Fibroblast of gingiva (primary cell): ENCODE measurements at regions not wholly inside any gene's neighbourhood (a gene's known extent, or its start where the extent isn't known, plus 50 kb on each side); places are given as distances from the start of the nearest gene placed in this dataset.
"Not testable (repeated sequence)": the region's sequence is repeated elsewhere in the genome, so short reads cannot be mapped to it uniquely, and the experiment has no call there.

Experiments used
- DNase-seq: peaks from one replicate; pipeline ENCODE4 v3.0.0-alpha.2; 2011; ENCODE audit warnings: low read depth

DNA sequence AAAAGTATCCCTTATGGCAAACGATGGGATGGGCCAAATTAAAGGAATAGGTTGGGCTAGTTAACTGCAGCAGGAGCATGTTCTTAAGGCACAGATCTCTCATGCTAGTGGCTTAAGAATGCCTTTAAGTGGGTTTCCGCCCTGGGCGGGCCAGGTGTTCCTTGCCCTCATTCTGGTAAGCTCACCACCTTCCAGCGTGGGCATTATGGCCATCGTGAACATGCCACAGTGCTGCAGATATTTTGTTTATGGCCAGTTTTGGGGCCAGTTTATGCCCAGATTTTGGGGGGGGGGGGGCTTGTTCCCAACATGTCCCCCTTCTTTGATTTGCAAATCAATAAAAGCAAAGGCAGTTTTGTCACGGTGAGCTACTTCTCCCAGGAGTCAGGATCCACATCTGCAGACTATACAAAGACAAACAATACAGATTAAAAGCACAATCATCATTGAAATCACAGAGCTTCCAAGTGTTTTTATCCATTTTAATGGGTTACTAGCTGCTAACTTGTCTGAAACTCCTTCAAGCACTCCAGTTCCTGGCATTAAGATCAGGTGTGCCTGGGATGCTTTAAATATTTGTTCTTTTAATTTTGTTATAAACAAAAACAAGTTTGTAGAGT lies 563.3 kb upstream of the MBL2 start:
- not testable (repeated sequence) for DNase-seq

DNA sequence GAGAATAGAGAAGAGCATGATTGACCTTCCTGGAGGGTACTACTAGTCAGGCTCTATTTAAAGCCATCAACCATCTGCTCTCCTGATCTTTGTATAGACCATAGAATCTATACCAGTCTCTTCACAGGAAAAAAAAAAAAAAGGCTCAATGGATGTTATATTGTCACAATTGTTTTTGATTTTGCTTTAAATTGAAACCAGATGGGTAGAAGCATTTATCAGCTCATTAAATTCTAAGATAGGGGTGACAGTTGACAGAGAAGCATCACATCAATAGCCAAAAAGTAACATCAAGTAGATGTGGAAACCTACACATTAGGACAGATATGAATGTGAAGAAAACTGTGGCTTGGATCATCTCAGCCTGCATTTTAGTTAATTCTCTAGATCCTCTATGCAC lies 558.9 kb upstream of the MBL2 start:
- no peak for DNase-seq

DNA sequence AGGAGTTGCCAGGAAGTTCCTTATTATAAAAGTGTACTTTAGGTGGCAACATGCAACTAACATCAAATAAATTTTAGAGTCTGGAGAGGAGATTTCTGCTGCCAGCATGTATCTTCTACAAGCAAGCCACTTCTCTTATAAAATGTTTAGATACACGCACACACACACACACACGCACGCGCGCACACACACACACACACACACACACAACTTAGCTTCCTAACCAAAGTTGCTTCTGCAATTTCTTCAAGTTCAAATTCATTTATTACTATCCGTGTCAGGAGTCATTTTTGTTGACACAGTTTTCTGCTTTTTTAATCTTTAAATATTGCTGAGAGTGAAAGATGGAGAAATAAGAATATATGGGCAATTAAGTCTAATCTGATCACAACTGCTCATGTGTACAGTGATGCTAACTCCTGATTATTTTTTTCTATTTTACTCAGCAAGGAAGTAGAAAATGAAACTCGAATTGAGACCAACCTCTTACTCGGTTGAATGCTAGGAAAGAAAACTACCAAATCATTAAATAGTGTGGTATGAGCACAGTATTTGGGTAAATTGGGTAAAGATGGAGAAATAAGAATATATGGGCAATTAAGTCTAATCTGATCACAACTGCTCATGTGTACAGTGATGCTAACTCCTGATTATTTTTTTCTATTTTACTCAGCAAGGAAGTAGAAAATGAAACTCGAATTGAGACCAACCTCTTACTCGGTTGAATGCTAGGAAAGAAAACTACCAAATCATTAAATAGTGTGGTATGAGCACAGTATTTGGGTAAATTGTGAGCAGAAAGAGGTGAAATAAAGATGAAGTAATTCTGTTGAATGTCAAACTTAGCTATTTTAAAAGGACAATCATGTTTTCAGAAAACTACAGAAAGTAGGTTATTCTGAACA lies 554.1 kb upstream of the MBL2 start:
- DNase-seq, result not testable (repeated sequence)

DNA sequence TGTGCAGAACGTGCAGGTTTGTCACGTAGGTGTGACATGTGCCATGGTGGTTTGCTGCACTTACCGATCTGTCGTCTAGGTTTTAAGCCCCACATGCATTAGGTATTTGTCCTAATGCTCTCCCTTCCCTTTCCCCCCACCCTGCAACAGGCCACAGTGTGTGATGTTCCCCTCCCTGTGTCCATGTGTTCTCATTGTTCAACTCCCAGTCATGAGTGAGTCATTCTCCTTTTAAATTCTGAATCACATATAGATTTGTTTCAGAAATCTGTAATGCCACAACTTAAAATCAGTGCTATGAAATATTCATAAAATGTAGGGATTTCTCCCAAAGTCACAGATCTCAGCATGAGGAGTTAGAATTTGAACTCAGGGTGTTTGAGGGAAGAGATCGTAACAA lies 552.5 kb upstream of the MBL2 start:
- no peak for DNase-seq

DNA sequence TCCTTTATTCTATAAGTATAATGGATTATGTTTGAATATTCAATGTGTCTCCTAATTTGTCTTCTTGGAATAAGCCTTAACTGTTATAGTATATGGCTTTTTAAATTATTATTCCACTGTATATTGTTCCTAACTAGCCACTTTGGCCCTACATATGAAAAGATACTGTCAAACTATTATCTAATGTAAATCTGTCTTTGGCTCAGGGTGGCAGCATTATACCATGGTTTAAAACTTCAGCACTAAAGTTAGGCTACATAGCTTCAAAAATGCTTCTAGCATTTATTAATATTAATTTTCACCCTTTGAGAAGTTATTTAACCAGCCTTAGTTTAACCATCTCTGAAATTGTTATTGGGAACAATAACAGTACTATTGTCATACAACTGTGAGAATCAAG lies 543.1 kb upstream of the MBL2 start:
- DNase-seq, result no peak

DNA sequence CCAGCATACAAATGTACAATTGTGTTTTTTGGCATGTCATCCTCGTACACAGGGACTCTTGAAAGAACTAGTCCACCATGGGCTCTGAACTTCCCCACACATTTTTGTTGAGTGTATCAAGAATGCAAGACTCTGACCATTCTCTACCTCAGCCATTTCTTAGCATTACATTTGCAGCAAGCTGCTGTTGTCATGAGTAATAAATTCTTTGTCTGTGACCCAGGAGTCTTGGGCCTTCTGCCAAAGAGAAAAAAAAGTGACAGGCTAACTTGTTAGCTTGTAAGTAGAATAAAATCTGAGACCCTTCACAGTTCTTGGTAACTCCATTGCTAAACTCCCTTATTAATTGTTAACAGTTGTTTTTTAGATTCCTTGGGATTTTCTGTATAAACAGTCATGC lies 542.3 kb upstream of the MBL2 start:
- DNase-seq, result peak; percentile 10

DNA sequence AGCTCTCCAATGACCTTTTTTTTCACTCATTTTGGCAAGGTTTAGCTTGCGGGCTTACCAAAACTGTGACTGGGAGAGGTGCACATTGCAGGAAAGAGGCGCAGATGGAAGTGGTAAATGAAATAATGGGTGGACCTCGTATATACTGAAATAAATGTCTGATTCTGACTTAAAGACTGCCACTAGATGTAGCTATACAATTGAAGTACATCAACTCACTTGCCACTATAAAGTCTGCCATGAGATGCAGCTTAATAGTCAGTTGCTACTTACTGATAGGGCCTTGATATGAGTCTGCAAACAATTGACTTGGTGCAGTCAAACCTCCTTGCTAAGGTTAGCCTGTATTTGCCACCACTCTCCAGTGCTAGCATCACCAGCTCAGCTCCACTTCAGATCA lies 525.9 kb upstream of the MBL2 start:
- no peak for DNase-seq

DNA sequence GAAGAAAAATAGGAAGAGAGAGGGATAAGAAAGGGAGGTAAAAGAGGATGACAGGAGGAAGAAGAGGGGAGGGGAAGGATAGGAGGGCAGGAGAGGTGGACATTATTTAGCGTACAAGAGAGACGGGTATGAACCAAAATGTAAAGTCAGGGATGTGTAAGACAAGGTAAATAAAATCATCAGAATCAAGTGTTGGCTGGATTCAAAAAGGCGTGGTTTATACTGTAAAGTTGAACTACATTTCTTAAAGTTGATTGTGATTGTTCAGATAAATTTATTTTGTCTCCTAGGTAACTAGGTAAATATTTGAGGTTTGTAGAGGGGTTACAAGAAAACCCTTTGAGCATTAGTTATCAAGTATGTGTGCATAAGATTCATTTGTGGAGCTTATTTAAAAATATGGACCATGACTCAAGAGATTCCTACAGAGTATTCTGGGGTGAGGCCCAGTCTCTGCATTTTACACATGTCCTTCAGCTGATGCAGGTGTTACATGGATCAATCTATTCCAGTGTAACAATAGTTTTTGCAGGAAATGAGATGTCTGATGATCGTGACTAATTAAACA lies 512.1 kb upstream of the MBL2 start:
- DNase-seq, result no peak

DNA sequence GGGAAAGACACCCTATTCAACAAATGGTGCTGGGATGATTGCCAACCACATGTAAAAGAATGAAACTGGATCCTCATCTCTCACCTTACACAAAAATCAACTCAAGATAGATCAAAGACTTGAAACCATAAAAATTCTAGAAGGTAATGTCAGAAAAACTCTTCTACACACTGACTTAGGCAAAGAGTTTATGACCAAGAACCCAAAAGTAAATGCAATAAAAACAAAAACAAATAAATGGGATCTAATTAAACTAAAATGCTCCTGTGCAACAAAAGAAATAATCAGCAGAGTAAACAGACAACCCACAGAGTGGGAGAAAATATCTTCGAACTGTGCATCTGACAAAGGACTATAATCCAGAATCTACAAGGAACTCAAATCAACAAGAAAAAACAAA lies 504.2 kb upstream of the MBL2 start:
- no peak for DNase-seq

DNA sequence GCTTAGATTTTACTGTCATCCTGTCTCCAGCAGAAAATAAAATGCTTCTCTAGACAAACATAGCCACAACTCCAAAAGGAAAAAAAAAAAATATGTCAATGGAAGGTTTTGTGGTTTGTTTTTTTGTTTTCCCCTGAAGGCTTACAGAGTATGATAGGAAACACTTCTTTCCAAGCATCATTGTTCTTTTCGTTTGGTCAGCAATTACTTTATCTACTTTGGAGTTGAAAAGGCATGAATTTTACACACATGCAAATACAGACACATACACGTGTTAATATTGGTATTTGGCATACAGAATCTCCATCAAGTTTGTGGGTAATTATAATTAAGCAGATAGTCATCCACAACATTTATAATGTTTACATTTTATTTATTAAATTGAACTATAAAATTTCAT lies 496.9 kb upstream of the MBL2 start:
- no peak for DNase-seq

DNA sequence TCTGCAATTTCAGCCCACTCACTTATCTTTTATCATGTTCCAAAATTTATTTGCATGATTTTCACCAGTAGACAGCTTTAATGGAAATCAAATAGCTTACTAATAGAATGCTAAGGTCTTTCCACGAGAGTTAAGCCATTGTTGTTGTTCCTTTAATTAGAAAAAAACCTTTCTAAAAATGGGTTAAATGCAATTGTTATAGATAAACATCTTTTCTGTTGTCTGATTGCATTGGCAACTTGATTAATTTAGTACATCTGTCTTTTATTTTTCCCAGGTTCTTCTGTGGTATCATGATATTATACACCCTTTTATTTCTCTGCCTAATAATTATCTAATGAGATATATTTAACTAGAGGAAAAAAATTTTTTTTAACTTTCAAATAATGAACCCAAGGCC lies 487.6 kb upstream of the MBL2 start:
- no peak for DNase-seq

DNA sequence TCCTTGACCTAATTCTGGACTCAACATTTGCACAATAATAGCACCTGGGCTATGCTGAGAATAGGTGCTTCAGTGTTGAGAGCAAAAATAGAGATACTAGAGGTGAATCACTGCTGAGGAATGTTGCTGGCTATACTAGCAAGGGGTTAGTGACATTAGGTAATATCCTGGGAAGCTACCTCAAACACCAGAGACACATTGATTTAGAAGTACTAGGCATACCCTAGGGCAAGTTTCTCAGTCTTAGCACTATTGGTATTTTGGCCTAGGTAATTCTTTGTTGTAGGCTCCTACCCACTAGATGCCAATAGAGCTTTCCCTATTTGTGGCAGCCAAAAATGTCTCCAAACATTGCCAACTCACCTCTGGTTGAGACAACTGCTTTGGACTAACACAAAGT lies 484.0 kb upstream of the MBL2 start:
- no peak for DNase-seq

DNA sequence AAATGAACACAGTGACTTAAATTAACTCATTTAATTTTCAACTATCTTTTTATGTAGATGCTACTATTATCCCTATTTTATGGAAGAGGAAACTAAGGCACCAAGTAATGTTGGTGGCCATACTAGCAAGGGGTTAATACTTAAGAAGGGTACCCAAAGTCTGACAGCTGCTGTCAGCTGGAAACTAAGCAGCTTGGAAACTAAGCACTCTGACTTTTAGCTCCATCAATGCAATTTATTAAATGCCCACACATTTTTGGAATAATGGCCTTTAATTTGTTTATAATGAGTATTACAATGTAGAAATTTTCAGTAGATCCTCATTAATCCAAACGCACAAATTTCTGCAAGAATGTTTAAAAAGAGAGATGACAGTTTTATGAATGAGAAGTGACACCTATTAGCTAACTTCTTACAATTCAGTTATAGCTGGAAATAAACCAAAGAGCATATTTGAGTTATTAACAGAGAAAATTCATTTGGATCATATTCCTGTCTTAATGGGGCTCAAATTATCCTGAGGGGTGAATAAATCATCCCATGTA lies 483.1 kb upstream of the MBL2 start:
- DNase-seq, result no peak

DNA sequence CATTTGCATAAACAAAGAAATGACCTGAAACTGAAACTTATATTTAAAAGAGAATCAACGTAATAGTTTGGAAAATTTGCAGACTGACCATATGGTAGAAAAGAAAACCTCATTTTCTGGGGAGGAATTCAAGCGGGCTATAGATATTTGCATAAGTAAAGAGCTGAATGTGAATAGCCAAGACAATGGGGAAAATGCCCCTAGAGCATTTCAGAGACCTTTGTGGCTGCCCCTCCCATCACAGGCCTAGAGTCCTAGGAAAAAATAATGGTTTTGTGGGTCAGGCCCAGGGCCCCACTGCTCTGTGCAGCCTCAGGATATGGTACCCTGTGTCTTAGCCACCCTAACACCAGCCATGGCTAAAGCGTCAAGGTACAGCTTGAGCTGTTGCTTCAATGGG lies 480.6 kb upstream of the MBL2 start:
- DNase-seq, result no peak

DNA sequence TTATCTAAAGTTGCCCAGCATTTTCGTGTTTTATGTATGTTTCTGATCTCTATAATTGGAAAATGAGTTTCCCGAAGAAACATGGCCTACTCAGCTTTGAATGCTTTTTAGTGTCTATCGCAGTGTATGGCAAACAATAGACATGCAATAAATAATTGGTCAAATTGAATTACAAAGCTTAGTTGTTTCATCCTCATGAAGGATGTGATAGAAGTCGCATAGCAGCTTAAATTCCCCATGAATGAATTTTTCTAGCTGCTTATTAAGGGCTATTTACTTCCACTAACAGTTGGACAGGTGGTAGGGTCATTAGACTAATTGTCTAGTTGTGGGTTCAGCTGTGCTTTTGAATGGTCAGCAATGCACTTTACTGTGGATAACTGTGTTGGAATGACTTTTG lies 467.3 kb upstream of the MBL2 start:
- DNase-seq, result no peak

DNA sequence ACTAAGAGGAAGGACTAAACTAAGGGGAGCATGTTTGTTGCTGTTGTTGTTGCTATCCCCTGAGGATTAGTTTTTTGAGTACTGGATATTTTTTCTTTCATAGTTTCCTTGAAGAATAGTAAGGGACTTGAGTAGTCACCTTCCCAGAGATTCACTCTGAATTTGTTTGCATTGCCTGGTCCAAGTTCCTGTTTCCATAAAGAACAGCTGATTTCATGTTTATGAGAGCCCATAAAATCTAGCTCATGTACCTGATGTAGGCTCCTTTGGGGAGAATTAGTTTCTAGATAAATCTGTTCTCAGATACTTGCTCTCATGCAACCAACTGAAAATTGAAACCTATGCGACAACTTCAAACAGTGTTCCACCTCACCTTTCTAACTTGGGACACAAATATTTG lies 464.4 kb upstream of the MBL2 start:
- DNase-seq, result no peak

DNA sequence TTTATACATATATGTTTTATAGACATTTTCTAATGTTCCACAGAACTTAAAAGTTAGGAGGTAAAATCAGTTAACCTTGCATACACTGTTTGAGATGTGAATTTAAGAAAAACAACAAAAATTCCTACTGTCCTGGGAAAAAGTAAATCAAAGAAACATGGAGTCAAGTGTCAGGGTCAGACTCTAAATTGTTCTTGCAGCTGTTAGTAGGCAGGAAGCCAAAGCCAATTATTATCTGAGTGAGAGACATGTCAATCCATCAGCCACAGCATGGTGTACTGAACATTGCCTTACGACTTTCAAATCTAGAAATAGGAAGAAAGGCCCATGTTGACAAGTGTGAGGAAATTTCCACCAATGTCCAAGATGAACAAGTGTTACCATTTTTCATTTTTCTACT lies 461.2 kb upstream of the MBL2 start:
- no peak for DNase-seq

DNA sequence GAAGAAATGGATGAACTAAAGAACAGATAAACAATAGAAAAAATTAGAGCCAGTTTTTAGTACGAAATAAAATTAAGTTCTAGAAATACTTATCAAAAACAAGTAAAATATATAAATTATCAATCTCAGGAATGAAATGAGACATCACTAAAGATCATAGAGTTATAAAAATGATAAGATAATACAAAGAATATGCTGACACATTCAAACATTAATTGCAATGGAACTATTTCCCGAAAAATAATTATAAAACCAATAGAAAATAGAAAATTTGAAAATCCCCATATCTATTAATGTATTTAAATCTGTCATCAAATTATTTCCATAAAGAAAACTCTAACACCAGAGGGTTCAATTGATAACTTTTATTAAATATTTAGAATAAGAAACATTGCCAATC lies 458.1 kb upstream of the MBL2 start:
- DNase-seq, result no peak

DNA sequence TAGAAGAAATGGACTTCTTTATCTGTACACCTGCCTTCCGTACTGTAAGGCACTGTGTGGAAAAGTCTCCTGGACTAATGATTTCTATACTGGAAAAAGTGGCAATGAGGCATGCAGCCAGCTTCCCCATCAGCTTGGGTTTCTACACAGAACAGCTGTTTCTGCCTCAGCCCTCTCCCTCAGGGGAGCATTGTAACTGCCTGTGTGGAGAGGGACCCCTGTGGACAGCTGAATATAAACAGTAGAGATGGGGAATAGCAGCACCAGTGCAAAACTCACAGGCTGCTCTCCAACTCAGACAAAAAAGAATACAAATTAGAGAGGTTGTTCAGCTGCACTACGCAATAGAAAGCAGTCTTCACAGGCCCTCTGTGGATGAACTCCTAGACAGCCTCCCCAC lies 451.3 kb upstream of the MBL2 start:
- no peak for DNase-seq

DNA sequence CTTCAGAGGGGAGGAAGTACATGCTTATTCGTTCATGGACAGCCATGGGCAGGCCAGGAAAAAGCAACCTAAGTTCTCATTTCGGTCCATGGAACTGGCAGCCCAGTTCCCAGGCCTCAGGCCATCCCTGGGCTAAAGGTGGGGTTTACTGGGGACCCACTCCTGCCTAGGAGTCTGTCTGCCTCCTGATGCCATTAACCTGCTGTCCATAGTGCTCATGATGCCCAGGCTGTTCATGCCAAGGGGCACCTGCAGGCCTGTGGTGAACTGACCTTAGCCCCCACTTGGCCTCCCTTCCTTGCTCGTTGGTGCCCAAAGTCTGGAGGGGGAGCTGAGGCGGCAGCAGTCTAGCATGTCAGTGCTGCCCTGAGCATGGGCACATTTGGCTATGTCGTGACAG lies 450.2 kb upstream of the MBL2 start:
- no peak for DNase-seq

DNA sequence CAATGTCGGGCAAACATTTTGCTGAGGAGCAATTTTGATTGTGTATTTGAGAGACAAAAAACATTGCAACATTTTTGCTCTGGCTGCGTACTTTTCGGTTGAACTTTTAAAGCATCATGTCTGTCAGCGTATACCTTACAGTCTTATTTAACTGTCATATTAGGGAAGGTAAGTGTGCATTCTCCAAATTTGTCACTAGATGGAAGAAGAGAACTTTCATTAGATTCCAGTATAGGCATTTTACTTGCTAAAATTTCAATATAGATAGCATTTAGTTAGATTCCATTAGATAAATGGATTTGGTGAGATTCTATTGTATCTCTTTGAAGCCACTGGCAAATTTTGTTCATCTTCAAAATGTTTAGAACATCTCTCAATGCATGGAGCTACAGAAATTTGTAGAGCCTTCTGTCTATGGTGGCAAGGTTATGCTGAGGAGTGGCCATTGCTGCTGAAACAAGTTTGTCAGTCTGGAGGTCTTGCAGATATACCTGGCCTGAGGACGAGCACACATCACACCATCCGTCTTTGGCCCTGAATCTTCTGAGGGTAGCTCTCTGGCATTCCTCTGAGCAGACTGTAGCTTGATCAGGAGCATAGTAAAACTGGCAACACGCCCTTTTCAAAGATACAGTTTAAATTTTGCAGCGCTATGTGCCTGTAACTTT lies 437.5 kb upstream of the MBL2 start:
- DNase-seq, result no peak

DNA sequence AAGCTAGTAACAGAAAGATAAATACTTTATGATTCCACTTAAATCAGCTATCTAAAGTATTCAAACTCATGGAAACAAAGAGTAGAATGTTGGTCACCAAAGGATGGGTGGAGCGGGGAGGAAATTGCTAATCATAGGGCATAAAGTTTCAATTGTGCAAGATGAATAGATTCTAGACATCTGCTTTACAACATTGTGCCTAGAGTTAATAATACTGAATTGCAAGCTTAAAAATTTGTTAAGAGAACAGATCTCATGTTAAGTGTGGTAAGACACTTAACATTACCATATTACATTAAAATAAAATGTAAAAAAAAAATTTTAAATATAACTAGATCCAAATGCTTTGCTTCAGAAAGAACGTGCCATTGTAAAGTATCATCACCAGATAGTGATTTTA lies 411.1 kb upstream of the MBL2 start:
- no peak for DNase-seq

DNA sequence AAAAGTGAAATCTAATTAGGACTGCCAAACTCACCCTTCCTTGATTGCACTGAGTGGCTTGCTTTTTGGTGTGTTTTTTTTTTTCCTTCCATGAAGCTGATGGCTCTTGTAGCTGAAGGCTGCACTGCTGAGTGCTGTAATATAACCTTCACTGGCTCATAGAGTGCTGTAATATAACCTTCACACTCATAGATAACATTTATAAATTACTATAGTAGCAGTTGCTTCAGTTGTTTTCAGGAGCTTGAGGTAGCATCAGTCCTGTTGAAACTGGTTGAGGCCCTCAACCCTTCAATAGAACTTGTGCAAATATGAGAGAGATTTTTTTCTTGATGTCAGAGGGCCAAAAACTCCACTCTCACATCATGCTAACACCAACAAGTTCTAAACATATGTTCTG lies 404.9 kb upstream of the MBL2 start:
- no peak for DNase-seq
